ENCODE measurements at regions not wholly inside any gene's neighbourhood (a gene's known extent, or its start where the extent isn't known, plus 50 kb on each side); places are given as distances from the start of the nearest gene placed in this dataset.

DNA sequence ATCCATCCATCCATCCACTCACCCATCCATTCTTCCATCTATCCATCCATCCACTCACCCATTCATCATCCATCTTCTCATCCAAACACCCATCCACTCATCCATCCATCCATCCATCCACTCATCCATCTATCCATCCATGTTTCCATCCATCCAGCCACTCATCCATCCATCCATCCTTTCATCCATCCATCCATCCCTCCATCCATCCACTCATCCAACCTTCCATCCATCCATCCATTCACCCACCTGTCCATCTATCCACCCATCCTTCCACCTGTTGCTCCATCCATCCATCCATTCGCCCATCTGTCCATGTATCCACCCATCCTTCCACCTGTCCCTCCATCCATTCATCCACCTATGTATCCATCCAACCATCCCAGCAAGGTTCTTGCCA is 378.4 kb upstream of the PFKP start:
- H3K9me3 Mint-ChIP-seq (ENCODE audit: low read depth): no peaks in the 10 kb centered on the region
- TF ChIP-seq, protein P1, sequence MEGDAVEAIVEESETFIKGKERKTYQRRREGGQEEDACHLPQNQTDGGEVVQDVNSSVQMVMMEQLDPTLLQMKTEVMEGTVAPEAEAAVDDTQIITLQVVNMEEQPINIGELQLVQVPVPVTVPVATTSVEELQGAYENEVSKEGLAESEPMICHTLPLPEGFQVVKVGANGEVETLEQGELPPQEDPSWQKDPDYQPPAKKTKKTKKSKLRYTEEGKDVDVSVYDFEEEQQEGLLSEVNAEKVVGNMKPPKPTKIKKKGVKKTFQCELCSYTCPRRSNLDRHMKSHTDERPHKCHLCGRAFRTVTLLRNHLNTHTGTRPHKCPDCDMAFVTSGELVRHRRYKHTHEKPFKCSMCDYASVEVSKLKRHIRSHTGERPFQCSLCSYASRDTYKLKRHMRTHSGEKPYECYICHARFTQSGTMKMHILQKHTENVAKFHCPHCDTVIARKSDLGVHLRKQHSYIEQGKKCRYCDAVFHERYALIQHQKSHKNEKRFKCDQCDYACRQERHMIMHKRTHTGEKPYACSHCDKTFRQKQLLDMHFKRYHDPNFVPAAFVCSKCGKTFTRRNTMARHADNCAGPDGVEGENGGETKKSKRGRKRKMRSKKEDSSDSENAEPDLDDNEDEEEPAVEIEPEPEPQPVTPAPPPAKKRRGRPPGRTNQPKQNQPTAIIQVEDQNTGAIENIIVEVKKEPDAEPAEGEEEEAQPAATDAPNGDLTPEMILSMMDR (IDR thresholded peaks at IDR 0.05; ENCODE audit: unreplicated experiment): no peak
- H3K27me3 Mint-ChIP-seq: no peaks in the 10 kb centered on the region
- H3K4me1 Mint-ChIP-seq (ENCODE audit: low read depth): no peaks in the 10 kb centered on the region
- no peak overlapping the region for H3K4me3 Mint-ChIP-seq (ENCODE audit: low read depth)
- no peak for DNase-seq (ENCODE audit: low spot score, unreplicated experiment)
- no peak overlapping the region for H3K27ac Mint-ChIP-seq
- no peaks in the 10 kb centered on the region for H3K36me3 Mint-ChIP-seq (ENCODE audit: insufficient read depth)

DNA sequence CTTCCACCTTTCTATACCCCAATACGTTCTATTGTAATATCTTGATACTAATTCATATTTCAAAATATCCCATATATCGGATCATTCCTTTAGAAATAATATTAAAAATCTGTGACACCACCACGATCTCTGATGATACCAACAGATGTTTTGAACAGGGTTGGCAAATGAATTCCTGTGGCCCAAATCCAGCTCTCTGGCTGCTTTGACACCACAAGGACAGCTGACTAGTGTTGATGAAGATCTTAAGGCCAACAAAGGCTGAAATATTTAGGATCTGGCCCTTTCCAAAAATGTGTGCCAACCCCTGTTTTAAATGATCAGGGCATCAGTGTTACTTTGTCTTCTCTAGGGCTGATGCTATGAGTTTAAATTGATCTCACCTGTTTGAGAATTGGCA is 380.7 kb upstream of the PFKP start:
- H3K9me3 Mint-ChIP-seq (ENCODE audit: low read depth): no peaks in the 10 kb centered on the region
- DNase-seq (ENCODE audit: low spot score, unreplicated experiment): no peak
- no peak overlapping the region for H3K4me3 Mint-ChIP-seq (ENCODE audit: low read depth)
- H3K27me3 Mint-ChIP-seq: peaks cover 2% of the 10 kb centered on the region
- no peaks in the 10 kb centered on the region for H3K36me3 Mint-ChIP-seq (ENCODE audit: insufficient read depth)
- TF ChIP-seq, protein P1 (IDR thresholded peaks at IDR 0.05; ENCODE audit: unreplicated experiment): no peak
- no peak overlapping the region for H3K27ac Mint-ChIP-seq
- H3K4me1 Mint-ChIP-seq (ENCODE audit: low read depth): no peaks in the 10 kb centered on the region

DNA sequence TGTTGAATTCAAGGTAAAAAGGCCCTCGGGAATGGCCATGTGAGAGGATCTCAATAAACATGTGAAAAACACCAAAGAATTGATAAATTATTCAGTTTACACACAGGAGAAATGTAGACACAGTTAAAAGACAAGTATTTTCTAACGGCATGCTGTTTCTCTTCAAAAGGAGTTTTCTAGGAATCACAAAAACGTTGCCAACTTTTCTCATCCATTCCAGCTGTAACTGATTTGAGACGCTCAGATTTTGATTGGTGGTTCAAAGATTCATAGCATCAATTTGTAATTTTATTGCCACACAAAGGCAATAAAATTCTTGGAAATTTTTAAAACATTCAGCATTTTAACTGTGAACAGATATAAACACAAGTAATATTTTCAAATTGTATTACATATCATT is 384.9 kb upstream of the PFKP start:
- TF ChIP-seq, protein P1 (IDR thresholded peaks at IDR 0.05; ENCODE audit: unreplicated experiment): no peak
- no peak for DNase-seq (ENCODE audit: low spot score, unreplicated experiment)
- no peak overlapping the region for H3K27ac Mint-ChIP-seq
- no peaks in the 10 kb centered on the region for H3K36me3 Mint-ChIP-seq (ENCODE audit: insufficient read depth)
- H3K4me3 Mint-ChIP-seq (ENCODE audit: low read depth): no peak overlapping the region
- H3K4me1 Mint-ChIP-seq (ENCODE audit: low read depth): no peaks in the 10 kb centered on the region
- H3K27me3 Mint-ChIP-seq: peaks cover 2% of the 10 kb centered on the region
- H3K9me3 Mint-ChIP-seq (ENCODE audit: low read depth): no peaks in the 10 kb centered on the region

DNA sequence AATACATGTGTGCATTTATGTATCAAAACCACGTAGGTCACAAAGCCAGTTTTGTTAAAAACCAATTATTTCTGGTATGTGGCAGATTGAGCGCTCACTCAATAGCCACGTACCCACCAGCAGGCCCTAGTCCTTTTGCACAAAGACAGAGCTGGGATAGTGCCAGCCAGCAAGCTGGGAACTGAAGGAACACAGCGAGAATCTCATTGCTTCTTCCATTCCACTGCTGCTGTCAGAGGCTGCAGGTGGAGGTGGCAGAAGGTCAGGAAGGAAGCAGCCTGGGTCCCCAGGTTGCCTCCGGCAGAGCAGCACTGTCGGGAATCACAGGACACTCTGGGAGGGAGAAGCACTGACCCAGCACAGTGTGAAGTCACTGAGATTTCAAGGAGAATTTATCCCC is 385.5 kb upstream of the PFKP start:
- Mint-ChIP-seq H3K9me3 (ENCODE audit: low read depth) (no peaks in the 10 kb centered on the region), H3K27ac (no peak overlapping the region), H3K4me3 (ENCODE audit: low read depth) (no peak overlapping the region), H3K4me1 (ENCODE audit: low read depth) (no peaks in the 10 kb centered on the region), H3K36me3 (ENCODE audit: insufficient read depth) (no peaks in the 10 kb centered on the region), H3K27me3 (peaks cover 2% of the 10 kb centered on the region)
- TF ChIP-seq, protein P1 (IDR thresholded peaks at IDR 0.05; ENCODE audit: unreplicated experiment): no peak
- no peak for DNase-seq (ENCODE audit: low spot score, unreplicated experiment)

DNA sequence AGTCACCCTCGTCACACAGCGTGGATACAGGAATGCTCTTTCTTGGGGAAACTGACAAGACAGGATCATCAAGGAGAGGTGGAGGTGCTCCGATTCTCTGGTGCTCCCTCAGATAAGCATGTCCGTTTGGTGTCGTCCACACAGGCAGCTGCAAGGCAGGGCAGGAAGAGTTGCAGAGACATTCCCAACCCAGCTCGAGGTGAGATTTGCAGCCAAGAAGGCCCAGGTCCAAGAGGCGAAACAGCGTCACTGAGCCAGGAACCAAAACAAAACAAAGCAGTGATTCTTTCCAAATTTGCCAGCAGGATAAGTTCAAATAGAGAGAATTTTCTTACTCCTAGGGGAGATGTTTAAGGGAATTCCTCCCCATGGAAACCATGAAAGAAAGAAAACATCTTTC is 386.5 kb upstream of the PFKP start:
- Mint-ChIP-seq H3K36me3 (ENCODE audit: insufficient read depth) (no peaks in the 10 kb centered on the region), H3K4me3 (ENCODE audit: low read depth) (no peak overlapping the region), H3K27me3 (peaks cover 2% of the 10 kb centered on the region), H3K9me3 (ENCODE audit: low read depth) (no peaks in the 10 kb centered on the region), H3K27ac (no peak overlapping the region), H3K4me1 (ENCODE audit: low read depth) (no peaks in the 10 kb centered on the region)
- DNase-seq (ENCODE audit: low spot score, unreplicated experiment): no peak
- TF ChIP-seq, protein P1 (IDR thresholded peaks at IDR 0.05; ENCODE audit: unreplicated experiment): no peak
